SU-DHL-6 (cell line): ENCODE measurements at regions not wholly inside any gene's neighbourhood (a gene's known extent, or its start where the extent isn't known, plus 50 kb on each side); places are given as distances from the start of the nearest gene placed in this dataset.

Source experiments
- H2AFZ ChIP-seq: fragments of 200-600 bp; sonication (generic); 2 replicates; pipeline ENCODE4 v1.6.1; 2014; ENCODE audit warnings: low read depth, mild to moderate bottlenecking, moderate library complexity, mixed read lengths, antibody characterized with exemption, low read length; ENCODE audit not compliant: severe bottlenecking
- H3F3A ChIP-seq: fragments of 200-600 bp; shearing (Covaris generic); 2 replicates; pipeline ENCODE4 v1.6.0; 2016; ENCODE audit warnings: antibody characterized with exemption, mild to moderate bottlenecking; ENCODE audit not compliant: insufficient read depth
- H3K27ac ChIP-seq: fragments of 200-600 bp; sonication (generic); 2 replicates; pipeline ENCODE4 v1.5.1; 2016; ENCODE audit warnings: low read depth, mild to moderate bottlenecking, low read length, moderate library complexity, mixed read lengths
- H3K27me3 ChIP-seq: fragments of 200-600 bp; sonication (generic), shearing (Covaris generic); 2 replicates; pipeline ENCODE4 v1.6.0; 2014; ENCODE audit warnings: mild to moderate bottlenecking, low read length
- H3K36me3 ChIP-seq: fragments of 200-600 bp; sonication (generic); 2 replicates; pipeline ENCODE4 v1.6.1; 2014; ENCODE audit warnings: mild to moderate bottlenecking, low read length, mixed read lengths
- H3K4me2 ChIP-seq: fragments of 300-600, 200-600 bp; shearing (Covaris generic), sonication (generic); 2 replicates; pipeline ENCODE4 v1.6.0; 2014; ENCODE audit warnings: low read length, low read depth, mild to moderate bottlenecking; ENCODE audit not compliant: poor library complexity, severe bottlenecking
- H3K4me3 ChIP-seq: fragments of 200-600 bp; sonication (generic); 2 replicates; pipeline ENCODE4 v1.5.1; 2014; ENCODE audit warnings: antibody characterized with exemption, low read length, mild to moderate bottlenecking, mixed read lengths; ENCODE audit not compliant: insufficient read depth, poor library complexity, severe bottlenecking
- H3K79me2 ChIP-seq: fragments of 200-600 bp; sonication (generic); 2 replicates; pipeline ENCODE4 v1.6.1; 2014; ENCODE audit warnings: mild to moderate bottlenecking, low read length, moderate library complexity; ENCODE audit not compliant: insufficient read depth
- H3K9ac ChIP-seq: fragments of 200-600 bp; sonication (generic); 2 replicates; pipeline ENCODE4 v1.7.0; 2014; ENCODE audit warnings: mild to moderate bottlenecking, low read length
- H3K9me2 ChIP-seq: fragments of 200-600 bp; sonication (generic); replicated peaks from 2 replicates; pipeline ENCODE4 v1.6.1; 2014; ENCODE audit warnings: low read length; ENCODE audit not compliant: insufficient read depth
- H3K9me3 ChIP-seq: fragments of 200-600 bp; sonication (generic); 2 replicates; pipeline ENCODE4 v1.6.1; 2014; ENCODE audit warnings: low read length, mixed read lengths; ENCODE audit not compliant: insufficient read depth
- H4K20me1 ChIP-seq: fragments of 200-600 bp; sonication (generic); 2 replicates; pipeline ENCODE4 v1.6.1; 2014; ENCODE audit warnings: low read depth, mild to moderate bottlenecking, antibody characterized with exemption, low read length, moderate library complexity, mixed read lengths
- EZH2phosphoT487 ChIP-seq: fragments of 200-600 bp; sonication (generic), shearing (Covaris generic); conservative IDR thresholded peaks from 2 replicates; pipeline ENCODE4 v1.6.1; 2018; ENCODE audit warnings: mild to moderate bottlenecking, antibody characterized with exemption, low read length, moderate library complexity, mixed read lengths
- TF ChIP-seq, protein P1 (sequence below): fragments of 200-600 bp; sonication (generic); IDR thresholded peaks from one replicate; pipeline ENCODE4 v1.5.1; 2017; ENCODE audit warnings: antibody characterized with exemption, mild to moderate bottlenecking, low read length, moderate library complexity; ENCODE audit not compliant: insufficient read depth, poor library complexity, severe bottlenecking

- Histone ChIP-seq H3K27ac (no peak overlapping the region), H3K9ac (no peak overlapping the region), H3F3A (no peaks in the 10 kb centered on the region), H3K79me2 (no peaks in the 10 kb centered on the region), H3K9me3 (no peaks in the 10 kb centered on the region), H3K36me3 (no peaks in the 10 kb centered on the region), H3K9me2 (no peaks in the 10 kb centered on the region), H3K27me3 (no peaks in the 10 kb centered on the region), H3K4me2 (no peak overlapping the region), H2AFZ (no peak overlapping the region), H3K4me3 (no peak overlapping the region), H4K20me1 (no peaks in the 10 kb centered on the region)
- no peak for TF ChIP-seq EZH2phosphoT487
- TF ChIP-seq, protein P1, sequence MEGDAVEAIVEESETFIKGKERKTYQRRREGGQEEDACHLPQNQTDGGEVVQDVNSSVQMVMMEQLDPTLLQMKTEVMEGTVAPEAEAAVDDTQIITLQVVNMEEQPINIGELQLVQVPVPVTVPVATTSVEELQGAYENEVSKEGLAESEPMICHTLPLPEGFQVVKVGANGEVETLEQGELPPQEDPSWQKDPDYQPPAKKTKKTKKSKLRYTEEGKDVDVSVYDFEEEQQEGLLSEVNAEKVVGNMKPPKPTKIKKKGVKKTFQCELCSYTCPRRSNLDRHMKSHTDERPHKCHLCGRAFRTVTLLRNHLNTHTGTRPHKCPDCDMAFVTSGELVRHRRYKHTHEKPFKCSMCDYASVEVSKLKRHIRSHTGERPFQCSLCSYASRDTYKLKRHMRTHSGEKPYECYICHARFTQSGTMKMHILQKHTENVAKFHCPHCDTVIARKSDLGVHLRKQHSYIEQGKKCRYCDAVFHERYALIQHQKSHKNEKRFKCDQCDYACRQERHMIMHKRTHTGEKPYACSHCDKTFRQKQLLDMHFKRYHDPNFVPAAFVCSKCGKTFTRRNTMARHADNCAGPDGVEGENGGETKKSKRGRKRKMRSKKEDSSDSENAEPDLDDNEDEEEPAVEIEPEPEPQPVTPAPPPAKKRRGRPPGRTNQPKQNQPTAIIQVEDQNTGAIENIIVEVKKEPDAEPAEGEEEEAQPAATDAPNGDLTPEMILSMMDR, result peak; percentile 34
Measured at GRCh38 chr14:51157012-51157411, 62.1 kb upstream of the TRIM9 start.

DNA sequence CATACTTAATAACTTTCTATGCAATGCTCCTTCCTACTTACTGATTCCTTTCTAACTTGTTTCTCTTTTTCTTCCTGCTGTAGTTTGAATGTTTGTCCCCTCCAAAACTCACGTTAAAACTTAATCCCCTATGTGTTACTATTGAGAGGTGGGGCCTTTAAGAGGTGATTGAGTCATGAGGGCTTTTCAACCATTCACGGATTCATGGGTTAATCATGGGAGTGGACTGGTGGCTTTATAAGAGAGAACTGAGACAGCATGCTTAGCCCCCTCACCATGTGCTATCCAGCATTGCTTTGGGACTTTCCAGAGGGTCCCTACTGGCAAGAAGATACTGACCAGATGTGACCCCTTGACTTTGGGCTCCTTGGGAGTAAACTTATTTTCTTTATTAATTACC, 66.0 kb upstream of the TRIM9 start:
- no peaks in the 10 kb centered on the region for H3K9me2 ChIP-seq
- no peak for TF ChIP-seq EZH2phosphoT487
- TF ChIP-seq, protein P1, result no peak
- H3K4me3 ChIP-seq, result no peak overlapping the region
- no peaks in the 10 kb centered on the region for H3K9me3 ChIP-seq
- no peaks in the 10 kb centered on the region for H3K27me3 ChIP-seq
- no peaks in the 10 kb centered on the region for H3K36me3 ChIP-seq
- H3K9ac ChIP-seq, result no peak overlapping the region
- no peaks in the 10 kb centered on the region for H3K79me2 ChIP-seq
- H2AFZ ChIP-seq, result no peak overlapping the region
- no peak overlapping the region for H3K27ac ChIP-seq
- no peaks in the 10 kb centered on the region for H3F3A ChIP-seq
- no peaks in the 10 kb centered on the region for H4K20me1 ChIP-seq
- H3K4me2 ChIP-seq, result no peak overlapping the region

GRCh38 chr14:51165415-51165814, 70.5 kb upstream of the TRIM9 start:
- no peak overlapping the region for H3K4me3 ChIP-seq
- no peaks in the 10 kb centered on the region for H4K20me1 ChIP-seq
- H3K79me2 ChIP-seq, result no peaks in the 10 kb centered on the region
- H3K27ac ChIP-seq, result no peak overlapping the region
- TF ChIP-seq EZH2phosphoT487, result no peak
- TF ChIP-seq, protein P1, result no peak
- H3K36me3 ChIP-seq, result no peaks in the 10 kb centered on the region
- no peaks in the 10 kb centered on the region for H3K27me3 ChIP-seq
- H3K9ac ChIP-seq, result no peak overlapping the region
- no peaks in the 10 kb centered on the region for H3F3A ChIP-seq
- H2AFZ ChIP-seq, result no peak overlapping the region
- no peaks in the 10 kb centered on the region for H3K9me2 ChIP-seq
- H3K9me3 ChIP-seq, result no peaks in the 10 kb centered on the region
- no peak overlapping the region for H3K4me2 ChIP-seq
